Subcutaneous abdominal adipose tissue (tissue), 5 donors: ENCODE measurements at regions not wholly inside any gene's neighbourhood (a gene's known extent, or its start where the extent isn't known, plus 50 kb on each side); places are given as distances from the start of the nearest gene placed in this dataset.

ENCODE experiments used
- H3K27ac ChIP-seq: one replicate; pipeline ENCODE4 v1.7.0; 2013; ENCODE audit warnings: low read depth, mild to moderate bottlenecking, inconsistent platforms, low read length, moderate library complexity
- H3K27me3 ChIP-seq, 5 donors: one replicate each; pipeline ENCODE4 v1.7.0; 2013; ENCODE audit warnings: low read length in 5 of 5, inconsistent platforms in 1 of 5; ENCODE audit not compliant: control insufficient read depth in 5 of 5, insufficient read depth in 4 of 5
- H3K36me3 ChIP-seq, 5 donors: one replicate each; pipeline ENCODE4 v1.7.0; 2013; ENCODE audit warnings: low read length in 5 of 5; ENCODE audit not compliant: control insufficient read depth in 5 of 5, insufficient read depth in 5 of 5
- H3K4me1 ChIP-seq, 5 donors: one replicate each; pipeline ENCODE4 v1.7.0; 2013; ENCODE audit warnings: low read length in 5 of 5, mild to moderate bottlenecking in 3 of 5, moderate library complexity in 1 of 5; ENCODE audit not compliant: control insufficient read depth in 5 of 5, insufficient read depth in 5 of 5
- H3K4me3 ChIP-seq, 5 donors: one replicate each; pipeline ENCODE4 v1.7.0; 2013; ENCODE audit warnings: low read length in 5 of 5, low read depth in 1 of 5
- H3K9ac ChIP-seq, 5 donors: one replicate each; pipeline ENCODE4 v1.7.0; 2013; ENCODE audit warnings: low read length in 5 of 5, mild to moderate bottlenecking in 4 of 5, moderate library complexity in 3 of 5
- H3K9me3 ChIP-seq, 5 donors: one replicate each; pipeline ENCODE4 v1.7.0; 2013; ENCODE audit warnings: low read length in 5 of 5; ENCODE audit not compliant: control insufficient read depth in 5 of 5
- donor health status: healthy.
- donor health status: healthy.
- donor health status: healthy.
- donor health status: healthy.
- donor health status: healthy.

DNA sequence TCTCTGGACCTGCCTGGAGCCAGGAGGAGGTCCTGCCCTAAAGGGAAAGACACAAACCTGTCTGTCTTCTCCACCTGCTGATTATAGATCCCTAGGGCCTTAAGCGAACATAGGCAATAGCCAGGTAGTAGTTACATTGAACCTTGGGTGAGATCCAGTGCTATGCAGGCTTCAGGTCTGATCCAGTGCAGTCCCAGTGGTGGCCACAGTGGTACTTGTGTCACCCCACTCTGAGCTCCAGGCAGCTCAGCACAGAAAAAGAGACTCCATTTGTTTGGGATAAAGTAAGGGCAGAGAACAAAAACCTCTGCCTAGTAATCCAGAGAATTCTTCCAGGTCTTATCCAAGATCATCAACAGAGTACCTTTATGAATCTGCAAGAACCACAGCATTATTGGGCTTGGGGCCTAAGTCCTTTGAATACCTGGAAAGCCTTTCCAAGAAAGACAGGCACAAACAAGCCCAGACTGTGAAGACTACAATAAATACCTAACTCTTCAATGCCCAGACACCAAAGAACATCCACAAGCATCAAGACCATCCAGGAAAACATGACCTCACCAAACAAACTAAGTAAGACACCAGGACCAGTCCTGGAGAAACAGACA, 60.4 kb upstream of the KTN1 start:
- H3K27ac ChIP-seq = no peak overlapping the region
- peaks cover 0 to 9% (median 0%) of the 10 kb centered on the region in 5 donors for H3K4me1 ChIP-seq
- H3K4me3 ChIP-seq = no peak overlapping the region
- H3K27me3 ChIP-seq = no peaks in the 10 kb centered on the region
- peaks cover 0 to 3% (median 0%) of the 10 kb centered on the region in 5 donors for H3K9me3 ChIP-seq
- H3K36me3 ChIP-seq = no peaks in the 10 kb centered on the region
- H3K9ac ChIP-seq = no peak overlapping the region

DNA sequence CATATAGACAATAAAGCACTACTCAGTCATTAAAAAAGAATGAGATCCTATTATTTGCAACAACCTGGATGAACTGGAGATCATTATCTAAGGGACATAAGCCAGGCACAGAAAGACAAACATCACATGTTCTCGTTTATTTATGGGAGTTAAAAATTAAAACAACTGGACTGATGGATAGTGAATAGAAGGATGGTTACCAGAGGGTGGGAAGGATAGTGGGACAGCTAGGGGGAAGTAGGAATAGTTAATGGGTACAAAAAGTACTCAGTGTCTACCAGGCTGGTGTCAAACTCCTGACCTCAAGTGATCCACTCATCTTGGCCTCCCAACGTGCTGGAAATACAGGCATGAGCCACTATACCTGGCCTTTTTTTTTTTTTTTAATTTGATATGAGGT, 56.7 kb upstream of the KTN1 start:
- H3K27me3 ChIP-seq = no peaks in the 10 kb centered on the region
- H3K4me3 ChIP-seq = no peak overlapping the region
- H3K27ac ChIP-seq = no peak overlapping the region
- no peaks in the 10 kb centered on the region for H3K36me3 ChIP-seq
- no peak overlapping the region for H3K9ac ChIP-seq
- peaks cover 0 to 3% (median 0%) of the 10 kb centered on the region in 5 donors for H3K9me3 ChIP-seq
- H3K4me1 ChIP-seq = no peaks in the 10 kb centered on the region
